ENCODE measurements at regions not wholly inside any gene's neighbourhood (a gene's known extent, or its start where the extent isn't known, plus 50 kb on each side); places are given as distances from the start of the nearest gene placed in this dataset.

GRCh38 chr12:75568393-75568792 lies 57.0 kb upstream of the KRR1 start:
- no peak for TF ChIP-seq POLR2A (IDR thresholded peaks at IDR 0.05)
- TF ChIP-seq, protein P1, sequence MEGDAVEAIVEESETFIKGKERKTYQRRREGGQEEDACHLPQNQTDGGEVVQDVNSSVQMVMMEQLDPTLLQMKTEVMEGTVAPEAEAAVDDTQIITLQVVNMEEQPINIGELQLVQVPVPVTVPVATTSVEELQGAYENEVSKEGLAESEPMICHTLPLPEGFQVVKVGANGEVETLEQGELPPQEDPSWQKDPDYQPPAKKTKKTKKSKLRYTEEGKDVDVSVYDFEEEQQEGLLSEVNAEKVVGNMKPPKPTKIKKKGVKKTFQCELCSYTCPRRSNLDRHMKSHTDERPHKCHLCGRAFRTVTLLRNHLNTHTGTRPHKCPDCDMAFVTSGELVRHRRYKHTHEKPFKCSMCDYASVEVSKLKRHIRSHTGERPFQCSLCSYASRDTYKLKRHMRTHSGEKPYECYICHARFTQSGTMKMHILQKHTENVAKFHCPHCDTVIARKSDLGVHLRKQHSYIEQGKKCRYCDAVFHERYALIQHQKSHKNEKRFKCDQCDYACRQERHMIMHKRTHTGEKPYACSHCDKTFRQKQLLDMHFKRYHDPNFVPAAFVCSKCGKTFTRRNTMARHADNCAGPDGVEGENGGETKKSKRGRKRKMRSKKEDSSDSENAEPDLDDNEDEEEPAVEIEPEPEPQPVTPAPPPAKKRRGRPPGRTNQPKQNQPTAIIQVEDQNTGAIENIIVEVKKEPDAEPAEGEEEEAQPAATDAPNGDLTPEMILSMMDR (IDR thresholded peaks at IDR 0.05): no peak

Data from body of pancreas (tissue), 4 donors.